Hepatocyte (in vitro differentiated cells): ENCODE measurements at regions not wholly inside any gene's neighbourhood (a gene's known extent, or its start where the extent isn't known, plus 50 kb on each side); places are given as distances from the start of the nearest gene placed in this dataset.

Experiments used
- EZH2phosphoT487 ChIP-seq: fragments of 200-600 bp; sonication (generic); IDR thresholded peaks from one replicate; pipeline ENCODE4 v1.6.1; 2018; ENCODE audit warnings: antibody characterized with exemption, mild to moderate bottlenecking, low read depth, moderate library complexity; ENCODE audit not compliant: unreplicated experiment, severe bottlenecking
- TF ChIP-seq, protein P1 (sequence below): fragments of 200-600 bp; sonication (generic); IDR thresholded peaks from 2 replicates; pipeline ENCODE4 v1.5.1; 2016; ENCODE audit warnings: antibody characterized with exemption, mild to moderate bottlenecking; ENCODE audit not compliant: poor library complexity

DNA sequence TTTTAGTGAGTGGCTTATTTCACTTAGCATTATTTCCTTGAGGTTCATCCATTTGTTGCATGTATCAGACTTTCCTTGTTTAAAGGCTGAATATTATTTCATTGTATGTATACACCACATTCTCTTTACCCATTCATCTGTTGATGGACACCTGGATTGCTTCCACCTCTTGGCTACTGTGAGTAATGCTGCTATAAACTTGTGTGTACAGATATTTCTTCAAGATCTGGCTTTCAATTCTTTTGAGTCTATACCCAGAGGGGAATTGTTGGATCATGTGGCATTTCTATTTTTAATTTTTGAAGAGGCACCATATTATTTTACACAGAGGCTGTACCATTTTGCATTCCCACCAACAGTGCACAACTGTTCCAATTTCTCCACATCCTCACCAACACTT lies 313.5 kb downstream of the RPLP1 start:
- TF ChIP-seq, protein P1, sequence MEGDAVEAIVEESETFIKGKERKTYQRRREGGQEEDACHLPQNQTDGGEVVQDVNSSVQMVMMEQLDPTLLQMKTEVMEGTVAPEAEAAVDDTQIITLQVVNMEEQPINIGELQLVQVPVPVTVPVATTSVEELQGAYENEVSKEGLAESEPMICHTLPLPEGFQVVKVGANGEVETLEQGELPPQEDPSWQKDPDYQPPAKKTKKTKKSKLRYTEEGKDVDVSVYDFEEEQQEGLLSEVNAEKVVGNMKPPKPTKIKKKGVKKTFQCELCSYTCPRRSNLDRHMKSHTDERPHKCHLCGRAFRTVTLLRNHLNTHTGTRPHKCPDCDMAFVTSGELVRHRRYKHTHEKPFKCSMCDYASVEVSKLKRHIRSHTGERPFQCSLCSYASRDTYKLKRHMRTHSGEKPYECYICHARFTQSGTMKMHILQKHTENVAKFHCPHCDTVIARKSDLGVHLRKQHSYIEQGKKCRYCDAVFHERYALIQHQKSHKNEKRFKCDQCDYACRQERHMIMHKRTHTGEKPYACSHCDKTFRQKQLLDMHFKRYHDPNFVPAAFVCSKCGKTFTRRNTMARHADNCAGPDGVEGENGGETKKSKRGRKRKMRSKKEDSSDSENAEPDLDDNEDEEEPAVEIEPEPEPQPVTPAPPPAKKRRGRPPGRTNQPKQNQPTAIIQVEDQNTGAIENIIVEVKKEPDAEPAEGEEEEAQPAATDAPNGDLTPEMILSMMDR: no peak
- no peak for TF ChIP-seq EZH2phosphoT487
